KMS-11 (cell line): ENCODE measurements at regions not wholly inside any gene's neighbourhood (a gene's known extent, or its start where the extent isn't known, plus 50 kb on each side); places are given as distances from the start of the nearest gene placed in this dataset.

Experiments
- H2AFZ ChIP-seq: fragments of 200-600 bp; sonication (generic); 2 replicates; pipeline ENCODE4 v1.6.1; 2016; ENCODE audit warnings: antibody characterized with exemption, mixed run types, low read depth
- H3K27ac ChIP-seq: fragments of 200-600 bp; sonication (generic); 2 replicates; pipeline ENCODE4 v1.6.1; 2016; ENCODE audit warnings: mild to moderate bottlenecking, mixed run types
- H3K27me3 ChIP-seq: fragments of 200-600 bp; sonication (generic); 2 replicates; pipeline ENCODE4 v1.6.1; 2017; ENCODE audit warnings: mild to moderate bottlenecking, low read depth, mixed run types, moderate library complexity; ENCODE audit not compliant: insufficient read depth
- H3K36me3 ChIP-seq: fragments of 200-600 bp; sonication (generic); 2 replicates; pipeline ENCODE4 v1.6.1; 2017; ENCODE audit warnings: mild to moderate bottlenecking, mixed run types; ENCODE audit not compliant: insufficient read depth
- H3K4me1 ChIP-seq: fragments of 200-600 bp; sonication (generic); 2 replicates; pipeline ENCODE4 v1.6.1; 2016; ENCODE audit warnings: mild to moderate bottlenecking, low read depth, mixed run types; ENCODE audit not compliant: poor library complexity, severe bottlenecking
- H3K4me2 ChIP-seq: fragments of 200-600 bp; sonication (generic); 2 replicates; pipeline ENCODE4 v1.7.0; 2016; ENCODE audit warnings: mild to moderate bottlenecking, mixed run types
- H3K4me3 ChIP-seq: fragments of 200-600 bp; sonication (generic); IDR thresholded peaks from 2 replicates; pipeline ENCODE4 v1.6.1; 2017; ENCODE audit warnings: low read depth, low read length, mixed read lengths; ENCODE audit not compliant: insufficient read depth
- H3K79me2 ChIP-seq: fragments of 200-600 bp; sonication (generic); 2 replicates; pipeline ENCODE4 v1.6.1; 2016; ENCODE audit warnings: low read depth, mixed run types; ENCODE audit not compliant: insufficient read depth
- H3K9ac ChIP-seq: fragments of 200-600 bp; sonication (generic); 2 replicates; pipeline ENCODE4 v1.6.1; 2016; ENCODE audit warnings: mild to moderate bottlenecking, mixed run types
- H4K20me1 ChIP-seq: fragments of 200-600 bp; sonication (generic); 2 replicates; pipeline ENCODE4 v1.6.1; 2016; ENCODE audit warnings: mild to moderate bottlenecking, mixed run types; ENCODE audit not compliant: insufficient read depth
- TF ChIP-seq, protein P1 (sequence below): fragments of 200-600 bp; sonication (generic); conservative IDR thresholded peaks from 2 replicates; pipeline ENCODE4 v1.6.1; 2017; ENCODE audit warnings: low read depth, mild to moderate bottlenecking, antibody characterized with exemption, low read length, moderate library complexity, mixed read lengths

DNA sequence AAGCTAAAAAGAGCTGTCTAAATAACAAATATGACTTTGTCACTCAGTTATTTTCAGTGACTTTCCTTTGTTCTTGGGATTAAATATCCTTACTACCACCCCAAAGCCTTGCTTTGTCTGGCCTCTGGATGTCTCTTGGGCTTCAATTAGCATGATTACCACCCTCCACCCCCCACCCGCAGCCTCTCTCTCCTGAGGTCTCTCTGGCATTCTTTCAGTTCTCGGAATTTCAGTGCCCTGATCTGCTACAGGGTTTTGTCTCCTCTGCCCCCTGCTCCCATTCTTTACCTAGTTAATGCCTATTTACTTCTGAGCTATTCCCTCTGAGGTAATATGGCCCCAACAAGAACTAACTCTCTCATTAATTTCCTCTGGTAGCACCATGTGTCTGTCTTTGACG, 376.4 kb downstream of the DEPDC1B start:
- Histone ChIP-seq H3K27ac (no peak overlapping the region), H3K79me2 (no peaks in the 10 kb centered on the region; the same call in 1 of the 2 replicates)
- TF ChIP-seq, protein P1, sequence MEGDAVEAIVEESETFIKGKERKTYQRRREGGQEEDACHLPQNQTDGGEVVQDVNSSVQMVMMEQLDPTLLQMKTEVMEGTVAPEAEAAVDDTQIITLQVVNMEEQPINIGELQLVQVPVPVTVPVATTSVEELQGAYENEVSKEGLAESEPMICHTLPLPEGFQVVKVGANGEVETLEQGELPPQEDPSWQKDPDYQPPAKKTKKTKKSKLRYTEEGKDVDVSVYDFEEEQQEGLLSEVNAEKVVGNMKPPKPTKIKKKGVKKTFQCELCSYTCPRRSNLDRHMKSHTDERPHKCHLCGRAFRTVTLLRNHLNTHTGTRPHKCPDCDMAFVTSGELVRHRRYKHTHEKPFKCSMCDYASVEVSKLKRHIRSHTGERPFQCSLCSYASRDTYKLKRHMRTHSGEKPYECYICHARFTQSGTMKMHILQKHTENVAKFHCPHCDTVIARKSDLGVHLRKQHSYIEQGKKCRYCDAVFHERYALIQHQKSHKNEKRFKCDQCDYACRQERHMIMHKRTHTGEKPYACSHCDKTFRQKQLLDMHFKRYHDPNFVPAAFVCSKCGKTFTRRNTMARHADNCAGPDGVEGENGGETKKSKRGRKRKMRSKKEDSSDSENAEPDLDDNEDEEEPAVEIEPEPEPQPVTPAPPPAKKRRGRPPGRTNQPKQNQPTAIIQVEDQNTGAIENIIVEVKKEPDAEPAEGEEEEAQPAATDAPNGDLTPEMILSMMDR, result no peak

DNA sequence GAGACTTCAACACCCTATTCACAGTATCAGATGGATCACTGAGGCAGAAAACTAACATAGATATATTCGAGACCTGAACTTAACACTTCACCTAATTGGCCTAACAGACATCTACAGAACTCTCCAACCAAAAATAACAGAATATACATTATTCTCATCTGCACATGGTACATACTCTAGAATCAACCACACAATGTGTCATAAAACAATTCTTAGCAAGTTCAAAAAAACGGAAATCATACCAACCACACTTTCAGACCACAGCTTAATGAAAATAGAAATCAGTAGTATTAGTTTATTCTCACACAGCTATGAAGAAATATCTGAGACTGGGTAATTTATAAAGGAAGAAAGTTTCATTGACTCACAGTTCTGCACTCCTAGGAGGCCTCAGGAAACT, 387.9 kb downstream of the DEPDC1B start:
- H3K9ac ChIP-seq, result no peak overlapping the region
- no peaks in the 10 kb centered on the region for H3K4me1 ChIP-seq
- H3K79me2 ChIP-seq, result no peaks in the 10 kb centered on the region
- no peak overlapping the region for H2AFZ ChIP-seq
- H3K4me3 ChIP-seq, result no peak overlapping the region
- H4K20me1 ChIP-seq, result no peaks in the 10 kb centered on the region
- H3K36me3 ChIP-seq, result no peaks in the 10 kb centered on the region
- no peaks in the 10 kb centered on the region for H3K27me3 ChIP-seq
- no peak overlapping the region for H3K27ac ChIP-seq
- H3K4me2 ChIP-seq, result no peak overlapping the region
- TF ChIP-seq, protein P1, result no peak

More for the DNA sequence above, 376.4 kb downstream of the DEPDC1B start:
- no peak overlapping the region for H3K4me2 ChIP-seq
- H2AFZ ChIP-seq, result no peak overlapping the region
- H3K4me3 ChIP-seq, result no peak overlapping the region
- H4K20me1 ChIP-seq, result no peaks in the 10 kb centered on the region
- H3K9ac ChIP-seq, result no peak overlapping the region
- H3K4me1 ChIP-seq, result no peaks in the 10 kb centered on the region
- no peaks in the 10 kb centered on the region for H3K27me3 ChIP-seq
- no peaks in the 10 kb centered on the region for H3K36me3 ChIP-seq

DNA sequence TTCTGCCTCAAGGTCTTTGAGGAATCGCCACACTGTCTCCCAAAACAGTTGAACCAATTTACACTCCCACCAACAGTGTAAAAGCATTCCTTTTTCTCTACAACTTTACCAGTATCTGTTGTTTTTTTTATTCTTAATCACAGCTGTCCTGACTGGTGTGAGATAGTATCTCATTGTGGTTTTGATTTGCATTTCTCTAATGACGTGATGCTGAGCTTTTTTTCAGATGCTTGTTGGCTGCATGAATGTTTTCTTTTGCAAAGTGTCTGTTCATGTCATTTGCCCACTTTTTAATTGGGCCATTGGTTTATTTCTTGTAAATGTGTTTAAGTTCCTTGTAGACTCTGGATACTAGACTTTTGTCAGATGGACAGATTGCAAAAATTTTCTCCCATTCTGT, 400.0 kb downstream of the DEPDC1B start:
- no peaks in the 10 kb centered on the region for H3K36me3 ChIP-seq
- H3K27ac ChIP-seq, result no peak overlapping the region
- no peak overlapping the region for H3K9ac ChIP-seq
- TF ChIP-seq, protein P1, result no peak
- H3K4me1 ChIP-seq, result no peaks in the 10 kb centered on the region
- H2AFZ ChIP-seq, result no peak overlapping the region
- H3K4me3 ChIP-seq, result no peak overlapping the region
- no peak overlapping the region for H3K4me2 ChIP-seq
- no peaks in the 10 kb centered on the region for H3K79me2 ChIP-seq
- H4K20me1 ChIP-seq, result no peaks in the 10 kb centered on the region
- H3K27me3 ChIP-seq, result no peaks in the 10 kb centered on the region

DNA sequence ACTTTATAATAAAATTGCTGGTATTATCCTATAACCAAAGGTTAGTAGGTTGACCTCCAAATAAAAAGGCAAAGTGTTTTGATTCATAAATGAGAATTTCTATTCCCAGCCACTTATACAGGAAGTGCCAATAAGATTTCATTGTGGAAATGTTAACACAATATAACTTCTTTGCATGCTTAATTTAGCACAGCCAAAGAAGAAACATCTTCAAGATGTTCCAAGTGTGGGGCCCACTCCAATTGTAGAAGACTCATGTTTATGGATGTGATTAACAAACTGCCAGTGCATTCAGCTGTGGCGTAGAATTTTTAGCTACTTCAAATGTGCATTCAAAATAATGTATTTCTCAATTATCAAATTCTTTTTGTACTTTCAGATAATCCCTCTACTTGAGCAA, 402.3 kb downstream of the DEPDC1B start:
- Histone ChIP-seq H3K4me2 (no peak overlapping the region), H3K79me2 (no peaks in the 10 kb centered on the region), H3K4me3 (no peak overlapping the region), H3K9ac (no peak overlapping the region), H3K36me3 (no peaks in the 10 kb centered on the region), H2AFZ (no peak overlapping the region), H3K27me3 (no peaks in the 10 kb centered on the region), H3K4me1 (no peaks in the 10 kb centered on the region), H4K20me1 (no peaks in the 10 kb centered on the region), H3K27ac (no peak overlapping the region)
- TF ChIP-seq, protein P1, result no peak

DNA sequence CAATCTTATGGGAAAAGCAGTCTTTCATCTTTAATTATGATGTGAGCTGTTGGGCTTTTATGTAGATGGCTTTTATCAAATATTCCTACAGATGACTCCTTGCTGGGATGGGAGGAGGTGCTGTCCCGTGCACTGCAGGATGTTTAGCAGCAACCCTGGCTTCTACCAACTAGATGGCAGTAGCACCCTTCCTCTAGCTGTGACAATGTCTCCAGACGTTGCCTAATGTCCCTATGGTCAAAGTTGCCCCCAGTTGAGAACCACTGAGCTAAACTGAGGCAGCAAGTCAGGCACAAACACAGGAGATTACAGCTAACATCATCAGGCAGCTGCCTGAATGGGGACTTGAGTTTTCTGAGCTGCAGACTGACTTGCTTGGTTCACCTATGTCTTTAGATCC, 401.9 kb upstream of the PDE4D start:
- Histone ChIP-seq H3K27me3 (no peaks in the 10 kb centered on the region), H3K36me3 (no peaks in the 10 kb centered on the region), H3K4me2 (no peak overlapping the region), H4K20me1 (no peaks in the 10 kb centered on the region), H3K4me3 (no peak overlapping the region), H3K27ac (no peak overlapping the region), H3K4me1 (no peaks in the 10 kb centered on the region), H3K79me2 (no peaks in the 10 kb centered on the region), H3K9ac (no peak overlapping the region), H2AFZ (no peak overlapping the region)
- TF ChIP-seq, protein P1, result peak; percentile 39; the same call in 1 of the 2 replicates
